WTC11 (cell line): ENCODE measurements at regions not wholly inside any gene's neighbourhood (a gene's known extent, or its start where the extent isn't known, plus 50 kb on each side); places are given as distances from the start of the nearest gene placed in this dataset.

Source experiments
- ATAC-seq: fragments of 200-7000 bp; cut with Tn5 transposase; 2 replicates; pipeline ENCODE4 v1.10.0; 2021; ENCODE audit warnings: mild to moderate bottlenecking, moderate library complexity
- CTCF ChIA-PET: fragments of 300-600 bp; sonication (Branson Sonifier 250); formaldehyde crosslinking; loops from one replicate; lab custom pipeline; 2021; ENCODE audit warnings: antibody characterized with exemption; lab: Charles Lee
- POLR2A ChIA-PET: fragments of 350-600 bp; sonication (Branson Sonifier 250); formaldehyde crosslinking; loops from one replicate; lab custom pipeline; 2021; ENCODE audit warnings: antibody characterized with exemption; lab: Charles Lee
- DNase-seq: peaks from one replicate; pipeline ENCODE4 v3.0.0; 2021; ENCODE audit warnings: low spot score
- H3K27ac Mint-ChIP-seq: 2 replicates; pipeline ENCODE4 v1.8.0; 2021; ENCODE audit warnings: mixed read lengths
- H3K27me3 Mint-ChIP-seq: 2 replicates; pipeline ENCODE4 v1.8.0; 2021; ENCODE audit warnings: low read depth, mild to moderate bottlenecking, moderate library complexity, mixed read lengths
- H3K36me3 Mint-ChIP-seq: 2 replicates; pipeline ENCODE4 v1.8.0; 2021; ENCODE audit warnings: mixed read lengths
- H3K4me1 Mint-ChIP-seq: 2 replicates; pipeline ENCODE4 v1.8.0; 2022; ENCODE audit warnings: mixed read lengths
- H3K4me3 Mint-ChIP-seq: 2 replicates; pipeline ENCODE4 v1.8.0; 2021; ENCODE audit warnings: mild to moderate bottlenecking, moderate library complexity, mixed read lengths
- H3K9me3 Mint-ChIP-seq: 2 replicates; pipeline ENCODE4 v1.8.0; 2021; ENCODE audit warnings: mixed read lengths
- ATF1 ChIP-seq: sonication (generic); formaldehyde crosslinking; IDR thresholded peaks from 2 replicates; pipeline ENCODE4 v1.8.1; 2023; ENCODE audit warnings: mild to moderate bottlenecking, moderate library complexity, missing genetic modification reagents
- CREM ChIP-seq: sonication (generic); formaldehyde crosslinking; IDR thresholded peaks from 2 replicates; pipeline ENCODE4 v1.8.1; 2022; ENCODE audit warnings: mild to moderate bottlenecking, missing genetic modification reagents, moderate library complexity
- ESRRA ChIP-seq: sonication (generic); formaldehyde crosslinking; IDR thresholded peaks from 2 replicates; pipeline ENCODE4 v1.8.1; 2022; ENCODE audit warnings: mild to moderate bottlenecking, missing genetic modification reagents, borderline replicate concordance
- GABPB1 ChIP-seq: sonication (generic); formaldehyde crosslinking; IDR thresholded peaks from 2 replicates; pipeline ENCODE4 v1.8.1; 2023; ENCODE audit warnings: mild to moderate bottlenecking, missing genetic modification reagents
- JAZF1 ChIP-seq: fragments of 250-450 bp; sonication (Bioruptor Pico); IDR thresholded peaks from 2 replicates; pipeline ENCODE4 v1.9.0; 2021; ENCODE audit warnings: moderate library complexity, mild to moderate bottlenecking, inconsistent platforms
- KAT7 ChIP-seq: sonication (generic); formaldehyde crosslinking; IDR thresholded peaks from 2 replicates; pipeline ENCODE4 v1.8.1; 2023; ENCODE audit warnings: missing genetic modification reagents, mild to moderate bottlenecking, borderline replicate concordance
- MXD4 ChIP-seq: fragments of 250-450 bp; sonication (Bioruptor Pico); IDR thresholded peaks from 2 replicates; pipeline ENCODE4 v1.8.0; 2021; ENCODE audit warnings: mild to moderate bottlenecking, moderate library complexity, borderline replicate concordance
- NFE2L1 ChIP-seq: sonication (generic); formaldehyde crosslinking; IDR thresholded peaks from 2 replicates; pipeline ENCODE4 v1.8.1; 2023; ENCODE audit warnings: missing genetic modification reagents
- NR3C1 ChIP-seq: sonication (generic); formaldehyde crosslinking; conservative IDR thresholded peaks from 2 replicates; pipeline ENCODE4 v1.8.1; 2023; ENCODE audit warnings: low read depth, mild to moderate bottlenecking, missing genetic modification reagents
- OVOL2 ChIP-seq: fragments of 250-450 bp; sonication (Bioruptor Pico); IDR thresholded peaks from 2 replicates; pipeline ENCODE4 v1.9.0; 2021; ENCODE audit warnings: mild to moderate bottlenecking, borderline replicate concordance
- SOX15 ChIP-seq: fragments of 250-450 bp; sonication (Bioruptor Pico); IDR thresholded peaks from 2 replicates; pipeline ENCODE4 v1.9.0; 2021; ENCODE audit warnings: mild to moderate bottlenecking
- ZNF232 ChIP-seq: sonication (generic); formaldehyde crosslinking; IDR thresholded peaks from 2 replicates; pipeline ENCODE4 v1.8.0; 2022; ENCODE audit warnings: mild to moderate bottlenecking, missing genetic modification reagents
- ZNF416 ChIP-seq: fragments of 250-450 bp; sonication (Bioruptor Pico); IDR thresholded peaks from 2 replicates; pipeline ENCODE4 v1.9.0; 2021; ENCODE audit warnings: mild to moderate bottlenecking, inconsistent platforms
- TF ChIP-seq, protein P1 (sequence below): sonication (generic); formaldehyde crosslinking; IDR thresholded peaks from 2 replicates; pipeline ENCODE4 v1.8.0; 2022; ENCODE audit warnings: mild to moderate bottlenecking, missing genetic modification reagents
- TF ChIP-seq, protein P2 (sequence below): fragments of 250-450 bp; sonication (Bioruptor Pico); IDR thresholded peaks from 2 replicates; pipeline ENCODE4 v1.9.0; 2021; ENCODE audit warnings: mild to moderate bottlenecking, borderline replicate concordance
- TF ChIP-seq, protein P3 (sequence below): sonication (generic); formaldehyde crosslinking; IDR thresholded peaks from 2 replicates; pipeline ENCODE4 v1.8.1; 2023; ENCODE audit warnings: mild to moderate bottlenecking, missing genetic modification reagents
- TF ChIP-seq, protein P4 (sequence below): sonication (generic); formaldehyde crosslinking; IDR thresholded peaks from 2 replicates; pipeline ENCODE4 v1.8.1; 2023; ENCODE audit warnings: mild to moderate bottlenecking, moderate library complexity, missing genetic modification reagents
- TF ChIP-seq, protein P5 (sequence below): sonication (generic); formaldehyde crosslinking; IDR thresholded peaks from 2 replicates; pipeline ENCODE4 v1.8.0; 2022; ENCODE audit warnings: mild to moderate bottlenecking, missing genetic modification reagents
- TF ChIP-seq, protein P6 (sequence below): sonication (generic); formaldehyde crosslinking; IDR thresholded peaks from 2 replicates; pipeline ENCODE4 v1.8.0; 2022; ENCODE audit warnings: mild to moderate bottlenecking, missing genetic modification reagents

DNA sequence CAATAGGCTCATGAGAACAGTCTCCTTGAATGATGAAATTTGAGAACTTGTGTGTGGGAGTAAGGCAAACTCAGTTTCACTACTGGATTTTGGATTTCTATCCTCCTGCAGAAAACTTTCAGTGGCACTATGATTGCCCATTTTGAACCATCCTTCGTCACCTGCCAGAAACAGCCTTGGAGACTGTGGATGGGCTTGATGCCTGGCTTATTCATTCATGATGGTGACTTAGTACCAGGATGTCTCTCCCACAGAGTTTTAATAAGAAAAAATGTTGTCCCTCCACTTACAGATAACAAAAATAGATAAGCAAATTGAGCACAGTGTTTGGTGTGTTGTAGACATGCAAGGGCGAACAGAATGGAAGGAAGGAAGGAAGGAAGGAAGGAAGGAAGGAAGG is 53.5 kb upstream of the CPNE4 start (continued):
- TF ChIP-seq, protein P1, sequence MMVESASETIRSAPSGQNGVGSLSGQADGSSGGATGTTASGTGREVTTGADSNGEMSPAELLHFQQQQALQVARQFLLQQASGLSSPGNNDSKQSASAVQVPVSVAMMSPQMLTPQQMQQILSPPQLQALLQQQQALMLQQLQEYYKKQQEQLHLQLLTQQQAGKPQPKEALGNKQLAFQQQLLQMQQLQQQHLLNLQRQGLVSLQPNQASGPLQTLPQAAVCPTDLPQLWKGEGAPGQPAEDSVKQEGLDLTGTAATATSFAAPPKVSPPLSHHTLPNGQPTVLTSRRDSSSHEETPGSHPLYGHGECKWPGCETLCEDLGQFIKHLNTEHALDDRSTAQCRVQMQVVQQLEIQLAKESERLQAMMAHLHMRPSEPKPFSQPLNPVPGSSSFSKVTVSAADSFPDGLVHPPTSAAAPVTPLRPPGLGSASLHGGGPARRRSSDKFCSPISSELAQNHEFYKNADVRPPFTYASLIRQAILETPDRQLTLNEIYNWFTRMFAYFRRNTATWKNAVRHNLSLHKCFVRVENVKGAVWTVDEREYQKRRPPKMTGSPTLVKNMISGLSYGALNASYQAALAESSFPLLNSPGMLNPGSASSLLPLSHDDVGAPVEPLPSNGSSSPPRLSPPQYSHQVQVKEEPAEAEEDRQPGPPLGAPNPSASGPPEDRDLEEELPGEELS (CRISPR knock-in tag): no peak
- TF ChIP-seq ESRRA (CRISPR knock-in tag) (no peak), SOX15 (CRISPR knock-in tag) (no peak), JAZF1 (CRISPR knock-in tag) (no peak), CREM (CRISPR knock-in tag) (no peak), ZNF416 (CRISPR knock-in tag) (no peak)
- TF ChIP-seq, protein P2, sequence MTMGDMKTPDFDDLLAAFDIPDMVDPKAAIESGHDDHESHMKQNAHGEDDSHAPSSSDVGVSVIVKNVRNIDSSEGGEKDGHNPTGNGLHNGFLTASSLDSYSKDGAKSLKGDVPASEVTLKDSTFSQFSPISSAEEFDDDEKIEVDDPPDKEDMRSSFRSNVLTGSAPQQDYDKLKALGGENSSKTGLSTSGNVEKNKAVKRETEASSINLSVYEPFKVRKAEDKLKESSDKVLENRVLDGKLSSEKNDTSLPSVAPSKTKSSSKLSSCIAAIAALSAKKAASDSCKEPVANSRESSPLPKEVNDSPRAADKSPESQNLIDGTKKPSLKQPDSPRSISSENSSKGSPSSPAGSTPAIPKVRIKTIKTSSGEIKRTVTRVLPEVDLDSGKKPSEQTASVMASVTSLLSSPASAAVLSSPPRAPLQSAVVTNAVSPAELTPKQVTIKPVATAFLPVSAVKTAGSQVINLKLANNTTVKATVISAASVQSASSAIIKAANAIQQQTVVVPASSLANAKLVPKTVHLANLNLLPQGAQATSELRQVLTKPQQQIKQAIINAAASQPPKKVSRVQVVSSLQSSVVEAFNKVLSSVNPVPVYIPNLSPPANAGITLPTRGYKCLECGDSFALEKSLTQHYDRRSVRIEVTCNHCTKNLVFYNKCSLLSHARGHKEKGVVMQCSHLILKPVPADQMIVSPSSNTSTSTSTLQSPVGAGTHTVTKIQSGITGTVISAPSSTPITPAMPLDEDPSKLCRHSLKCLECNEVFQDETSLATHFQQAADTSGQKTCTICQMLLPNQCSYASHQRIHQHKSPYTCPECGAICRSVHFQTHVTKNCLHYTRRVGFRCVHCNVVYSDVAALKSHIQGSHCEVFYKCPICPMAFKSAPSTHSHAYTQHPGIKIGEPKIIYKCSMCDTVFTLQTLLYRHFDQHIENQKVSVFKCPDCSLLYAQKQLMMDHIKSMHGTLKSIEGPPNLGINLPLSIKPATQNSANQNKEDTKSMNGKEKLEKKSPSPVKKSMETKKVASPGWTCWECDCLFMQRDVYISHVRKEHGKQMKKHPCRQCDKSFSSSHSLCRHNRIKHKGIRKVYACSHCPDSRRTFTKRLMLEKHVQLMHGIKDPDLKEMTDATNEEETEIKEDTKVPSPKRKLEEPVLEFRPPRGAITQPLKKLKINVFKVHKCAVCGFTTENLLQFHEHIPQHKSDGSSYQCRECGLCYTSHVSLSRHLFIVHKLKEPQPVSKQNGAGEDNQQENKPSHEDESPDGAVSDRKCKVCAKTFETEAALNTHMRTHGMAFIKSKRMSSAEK (CRISPR knock-in tag): no peak
- TF ChIP-seq, all 79 proteins: peak for 0

DNA sequence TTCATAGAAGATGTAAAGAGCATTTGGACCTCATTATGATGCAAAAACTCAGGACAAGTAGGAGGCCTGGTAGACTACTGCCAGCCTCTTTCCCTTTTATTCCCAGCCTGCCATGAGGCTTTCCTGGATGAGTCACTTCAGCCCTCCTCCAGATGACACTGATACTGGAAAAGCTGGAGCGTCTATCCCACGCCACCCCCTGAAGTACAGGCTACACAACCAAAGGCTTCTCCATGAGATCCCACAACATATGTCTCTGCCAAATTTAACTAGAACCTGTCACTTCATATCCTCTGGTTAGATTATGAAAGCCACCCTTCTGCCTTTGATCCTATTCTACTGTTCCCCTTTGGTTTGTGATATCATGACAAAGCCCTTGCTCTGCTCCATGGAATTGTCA is 56.1 kb upstream of the CPNE4 start:
- peaks cover 3% of the 10 kb centered on the region; the same call in 1 of the 2 replicates for H3K4me1 Mint-ChIP-seq
- no peaks in the 10 kb centered on the region; the same call in 1 of the 2 replicates for H3K27me3 Mint-ChIP-seq
- POLR2A ChIA-PET: no interaction called here
- no peaks in the 10 kb centered on the region for H3K36me3 Mint-ChIP-seq
- CTCF ChIA-PET: no interaction called here
- no peak overlapping the region for H3K4me3 Mint-ChIP-seq
- no peak for DNase-seq
- ATAC-seq: no peak
- TF ChIP-seq KAT7 (CRISPR knock-in tag): no peak
- H3K9me3 Mint-ChIP-seq: no peaks in the 10 kb centered on the region; the same call in 1 of the 2 replicates
- H3K27ac Mint-ChIP-seq: no peak overlapping the region

DNA sequence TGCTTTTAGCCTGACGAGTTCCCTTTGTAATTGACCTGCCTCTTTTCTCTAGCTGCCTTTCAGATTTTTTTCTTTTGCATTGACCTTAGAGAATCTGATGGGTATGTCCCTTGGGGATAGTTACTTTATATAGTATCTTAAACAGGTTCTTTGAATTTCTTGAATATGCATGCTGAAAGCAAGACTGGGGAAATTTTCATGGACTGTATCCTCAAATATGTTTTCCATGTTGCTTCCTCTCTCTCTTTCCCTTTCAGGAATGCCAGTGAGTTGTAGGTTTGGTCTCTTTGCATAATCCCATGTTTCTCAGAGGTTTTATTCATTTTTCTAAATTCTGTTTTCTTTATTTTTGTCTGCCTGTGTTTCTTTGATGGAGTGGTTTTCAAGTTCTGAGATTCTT is 81.8 kb upstream of the CPNE4 start:
- CTCF ChIA-PET: no interaction called here
- no peak for ATAC-seq

More for the DNA sequence above, 81.8 kb upstream of the CPNE4 start:
- H3K4me1 Mint-ChIP-seq: peaks cover 8% of the 10 kb centered on the region; the same call in 1 of the 2 replicates
- POLR2A ChIA-PET: no interaction called here
- H3K27me3 Mint-ChIP-seq: no peaks in the 10 kb centered on the region
- H3K9me3 Mint-ChIP-seq: no peaks in the 10 kb centered on the region
- DNase-seq: no peak
- H3K36me3 Mint-ChIP-seq: no peaks in the 10 kb centered on the region
- no peak overlapping the region for H3K4me3 Mint-ChIP-seq
- TF ChIP-seq, protein P3, sequence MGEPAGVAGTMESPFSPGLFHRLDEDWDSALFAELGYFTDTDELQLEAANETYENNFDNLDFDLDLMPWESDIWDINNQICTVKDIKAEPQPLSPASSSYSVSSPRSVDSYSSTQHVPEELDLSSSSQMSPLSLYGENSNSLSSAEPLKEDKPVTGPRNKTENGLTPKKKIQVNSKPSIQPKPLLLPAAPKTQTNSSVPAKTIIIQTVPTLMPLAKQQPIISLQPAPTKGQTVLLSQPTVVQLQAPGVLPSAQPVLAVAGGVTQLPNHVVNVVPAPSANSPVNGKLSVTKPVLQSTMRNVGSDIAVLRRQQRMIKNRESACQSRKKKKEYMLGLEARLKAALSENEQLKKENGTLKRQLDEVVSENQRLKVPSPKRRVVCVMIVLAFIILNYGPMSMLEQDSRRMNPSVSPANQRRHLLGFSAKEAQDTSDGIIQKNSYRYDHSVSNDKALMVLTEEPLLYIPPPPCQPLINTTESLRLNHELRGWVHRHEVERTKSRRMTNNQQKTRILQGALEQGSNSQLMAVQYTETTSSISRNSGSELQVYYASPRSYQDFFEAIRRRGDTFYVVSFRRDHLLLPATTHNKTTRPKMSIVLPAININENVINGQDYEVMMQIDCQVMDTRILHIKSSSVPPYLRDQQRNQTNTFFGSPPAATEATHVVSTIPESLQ (CRISPR knock-in tag): no peak
- TF ChIP-seq MXD4 (CRISPR knock-in tag) (no peak), NFE2L1 (CRISPR knock-in tag) (no peak), OVOL2 (no peak), JAZF1 (CRISPR knock-in tag) (no peak), ZNF232 (CRISPR knock-in tag) (no peak), NR3C1 (CRISPR knock-in tag) (no peak), GABPB1 (CRISPR knock-in tag) (no peak), ATF1 (CRISPR knock-in tag) (no peak)
- TF ChIP-seq, protein P4, sequence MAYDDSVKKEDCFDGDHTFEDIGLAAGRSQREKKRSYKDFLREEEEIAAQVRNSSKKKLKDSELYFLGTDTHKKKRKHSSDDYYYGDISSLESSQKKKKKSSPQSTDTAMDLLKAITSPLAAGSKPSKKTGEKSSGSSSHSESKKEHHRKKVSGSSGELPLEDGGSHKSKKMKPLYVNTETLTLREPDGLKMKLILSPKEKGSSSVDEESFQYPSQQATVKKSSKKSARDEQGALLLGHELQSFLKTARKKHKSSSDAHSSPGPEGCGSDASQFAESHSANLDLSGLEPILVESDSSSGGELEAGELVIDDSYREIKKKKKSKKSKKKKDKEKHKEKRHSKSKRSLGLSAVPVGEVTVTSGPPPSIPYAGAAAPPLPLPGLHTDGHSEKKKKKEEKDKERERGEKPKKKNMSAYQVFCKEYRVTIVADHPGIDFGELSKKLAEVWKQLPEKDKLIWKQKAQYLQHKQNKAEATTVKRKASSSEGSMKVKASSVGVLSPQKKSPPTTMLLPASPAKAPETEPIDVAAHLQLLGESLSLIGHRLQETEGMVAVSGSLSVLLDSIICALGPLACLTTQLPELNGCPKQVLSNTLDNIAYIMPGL (CRISPR knock-in tag): no peak
- TF ChIP-seq, protein P5, sequence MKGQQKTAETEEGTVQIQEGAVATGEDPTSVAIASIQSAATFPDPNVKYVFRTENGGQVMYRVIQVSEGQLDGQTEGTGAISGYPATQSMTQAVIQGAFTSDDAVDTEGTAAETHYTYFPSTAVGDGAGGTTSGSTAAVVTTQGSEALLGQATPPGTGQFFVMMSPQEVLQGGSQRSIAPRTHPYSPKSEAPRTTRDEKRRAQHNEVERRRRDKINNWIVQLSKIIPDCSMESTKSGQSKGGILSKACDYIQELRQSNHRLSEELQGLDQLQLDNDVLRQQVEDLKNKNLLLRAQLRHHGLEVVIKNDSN (CRISPR knock-in tag): no peak
- TF ChIP-seq, protein P6, sequence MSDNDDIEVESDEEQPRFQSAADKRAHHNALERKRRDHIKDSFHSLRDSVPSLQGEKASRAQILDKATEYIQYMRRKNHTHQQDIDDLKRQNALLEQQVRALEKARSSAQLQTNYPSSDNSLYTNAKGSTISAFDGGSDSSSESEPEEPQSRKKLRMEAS (CRISPR knock-in tag): no peak
- no peak overlapping the region for H3K27ac Mint-ChIP-seq
